ENCODE measurements at regions not wholly inside any gene's neighbourhood (a gene's known extent, or its start where the extent isn't known, plus 50 kb on each side); places are given as distances from the start of the nearest gene placed in this dataset.

DNA sequence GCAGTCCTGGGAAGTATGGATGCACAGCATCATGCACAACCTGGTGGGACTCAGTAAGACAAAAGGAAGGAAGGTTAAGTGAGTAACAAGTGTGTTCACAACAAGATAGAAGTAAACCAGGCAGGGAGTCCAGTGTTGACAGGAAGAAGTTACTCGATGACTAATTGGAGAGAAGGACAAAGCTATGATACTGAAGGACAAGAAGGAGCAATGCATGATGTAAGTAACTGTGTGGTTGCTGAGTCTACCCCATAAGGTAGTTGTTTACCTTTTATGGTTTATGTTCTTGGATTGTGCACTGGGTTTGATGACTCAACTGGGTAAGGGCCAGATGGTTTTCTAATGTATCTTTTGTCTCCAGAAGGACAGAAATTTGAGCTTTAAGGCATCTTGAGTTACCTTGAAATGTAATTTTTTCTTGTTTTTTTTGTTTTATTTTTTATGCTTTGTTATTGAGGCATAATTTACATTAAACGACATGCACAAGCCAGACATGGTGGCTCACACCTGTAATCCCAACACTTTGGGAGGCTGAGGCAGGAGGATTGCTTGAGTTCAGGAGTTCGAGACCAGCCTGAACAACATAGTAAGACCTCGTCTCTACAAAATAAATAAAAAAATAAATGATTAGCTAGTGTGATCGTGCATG, 89.2 kb upstream of the CAST start:
- WGBS (ENCODE audit: missing lambda C conversion rate): 33% methylated on average over 5 of the region's 5 CpGs
- H3K4me3 ChIP-seq: no peak overlapping the region
- ATAC-seq (peak; percentile 91 to 97), FAIRE-seq (peak; percentile 49), DNase-seq (ENCODE audit: low read depth in 1 of 2, low spot score in 1 of 2) (peak; percentile 55 to 81)
- H3K9me3 ChIP-seq: no peaks in the 10 kb centered on the region
- H3K27ac ChIP-seq: peak overlapping the region; percentile 82 to 86
- H3K4me2 ChIP-seq: peak overlapping the region; percentile 51
- POLR2A ChIA-PET: interaction anchor here (1.2 kb wide), 1 partner anchor 63 kb away, joined by 6 read pairs; no protein-coding TSS in a partner anchor
- peaks cover 25% of the 10 kb centered on the region for H3K4me1 ChIP-seq
- CTCF ChIA-PET: interaction anchor here (0.8 to 1.3 kb wide), 6 partner anchors 13 to 63 kb away, joined by 3 to 7 read pairs (median 4); no protein-coding TSS in a partner anchor
- TF ChIP-seq FOSL2 (IDR thresholded peaks at IDR 0.05) (peak; percentile 62), FOSL2 (CRISPR knock-in tag; IDR thresholded peaks at IDR 0.05) (peak; percentile 51), KDM1A (IDR thresholded peaks at IDR 0.05; ENCODE audit: low read depth) (no peak), ZSCAN20 (CRISPR knock-in tag; IDR thresholded peaks at IDR 0.05) (no peak), HOXB13 (CRISPR knock-in tag; IDR thresholded peaks at IDR 0.05; ENCODE audit: low read depth) (no peak), NR3C1 (IDR thresholded peaks at IDR 0.05) (no peak), JUN (IDR thresholded peaks at IDR 0.05) (peak; percentile 56 to 60; a peak in 3 of 5 replicates), EHMT2 (IDR thresholded peaks at IDR 0.05; ENCODE audit: low read depth) (no peak), BHLHE40 (IDR thresholded peaks at IDR 0.05; ENCODE audit: low read depth, low read length) (no peak), EP300 (IDR thresholded peaks at IDR 0.05) (peak in 1 of 2 experiments; percentile 30; a peak in 2 of 5 replicates), SREBF2 (IDR thresholded peaks at IDR 0.05) (no peak), EHF (CRISPR knock-in tag; IDR thresholded peaks at IDR 0.05) (no peak), ZC3H11A (IDR thresholded peaks at IDR 0.05) (no peak), RAD21 (conservative IDR thresholded peaks at IDR 0.05 in 1 of 2, IDR thresholded peaks at IDR 0.05 in 1 of 2) (peak in 1 of 2 experiments; percentile 39; a peak in 1 of 5 replicates), POLR2A (IDR thresholded peaks at IDR 0.05; ENCODE audit: low read length) (no peak), HOXB5 (CRISPR knock-in tag; IDR thresholded peaks at IDR 0.05) (no peak), JUNB (IDR thresholded peaks at IDR 0.05) (peak; percentile 84), HOXA7 (CRISPR knock-in tag; IDR thresholded peaks at IDR 0.05) (no peak), PBX3 (IDR thresholded peaks at IDR 0.05) (no peak), BCL3 (IDR thresholded peaks at IDR 0.05) (0 out of 3 replicates have a peak, but pooled peaks have one; percentile 40), NPAS2 (CRISPR knock-in tag; IDR thresholded peaks at IDR 0.05; ENCODE audit: borderline replicate concordance) (no peak), MAFK (IDR thresholded peaks at IDR 0.05; ENCODE audit: partially characterized antibody) (no peak), RCOR1 (IDR thresholded peaks at IDR 0.05; ENCODE audit: low read depth, low read length) (no peak), CEBPB (IDR thresholded peaks at IDR 0.05) (0 out of 4 replicates have a peak, but pooled peaks of 1 of the 2 experiments have one; percentile 29), CBX8 (IDR thresholded peaks at IDR 0.05) (no peak), ZNF302 (CRISPR knock-in tag; IDR thresholded peaks at IDR 0.05) (no peak), MAZ (IDR thresholded peaks at IDR 0.05; ENCODE audit: borderline replicate concordance, low read depth, low read length) (no peak), ZFP36 (IDR thresholded peaks at IDR 0.05; ENCODE audit: borderline replicate concordance, partially characterized antibody) (no peak), SMC3 (IDR thresholded peaks at IDR 0.05) (no peak), HDAC2 (IDR thresholded peaks at IDR 0.05) (no peak), PHF8 (IDR thresholded peaks at IDR 0.05; ENCODE audit: borderline replicate concordance, low read depth) (no peak), MYC (IDR thresholded peaks at IDR 0.05; ENCODE audit: borderline replicate concordance, low read length) (no peak), ESRRA (IDR thresholded peaks at IDR 0.05; ENCODE audit: borderline replicate concordance, low read length) (no peak), TP53 (CRISPR knock-in tag; IDR thresholded peaks at IDR 0.05) (no peak), POLR2AphosphoS2 (conservative IDR thresholded peaks at IDR 0.05; ENCODE audit: low read length) (no peak)
- TF ChIP-seq, protein P1, sequence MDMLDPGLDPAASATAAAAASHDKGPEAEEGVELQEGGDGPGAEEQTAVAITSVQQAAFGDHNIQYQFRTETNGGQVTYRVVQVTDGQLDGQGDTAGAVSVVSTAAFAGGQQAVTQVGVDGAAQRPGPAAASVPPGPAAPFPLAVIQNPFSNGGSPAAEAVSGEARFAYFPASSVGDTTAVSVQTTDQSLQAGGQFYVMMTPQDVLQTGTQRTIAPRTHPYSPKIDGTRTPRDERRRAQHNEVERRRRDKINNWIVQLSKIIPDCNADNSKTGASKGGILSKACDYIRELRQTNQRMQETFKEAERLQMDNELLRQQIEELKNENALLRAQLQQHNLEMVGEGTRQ (IDR thresholded peaks at IDR 0.05): no peak
- TF ChIP-seq, protein P2, sequence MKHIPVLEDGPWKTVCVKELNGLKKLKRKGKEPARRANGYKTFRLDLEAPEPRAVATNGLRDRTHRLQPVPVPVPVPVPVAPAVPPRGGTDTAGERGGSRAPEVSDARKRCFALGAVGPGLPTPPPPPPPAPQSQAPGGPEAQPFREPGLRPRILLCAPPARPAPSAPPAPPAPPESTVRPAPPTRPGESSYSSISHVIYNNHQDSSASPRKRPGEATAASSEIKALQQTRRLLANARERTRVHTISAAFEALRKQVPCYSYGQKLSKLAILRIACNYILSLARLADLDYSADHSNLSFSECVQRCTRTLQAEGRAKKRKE (CRISPR knock-in tag; IDR thresholded peaks at IDR 0.05; ENCODE audit: low read depth): no peak
- TF ChIP-seq, protein P3, sequence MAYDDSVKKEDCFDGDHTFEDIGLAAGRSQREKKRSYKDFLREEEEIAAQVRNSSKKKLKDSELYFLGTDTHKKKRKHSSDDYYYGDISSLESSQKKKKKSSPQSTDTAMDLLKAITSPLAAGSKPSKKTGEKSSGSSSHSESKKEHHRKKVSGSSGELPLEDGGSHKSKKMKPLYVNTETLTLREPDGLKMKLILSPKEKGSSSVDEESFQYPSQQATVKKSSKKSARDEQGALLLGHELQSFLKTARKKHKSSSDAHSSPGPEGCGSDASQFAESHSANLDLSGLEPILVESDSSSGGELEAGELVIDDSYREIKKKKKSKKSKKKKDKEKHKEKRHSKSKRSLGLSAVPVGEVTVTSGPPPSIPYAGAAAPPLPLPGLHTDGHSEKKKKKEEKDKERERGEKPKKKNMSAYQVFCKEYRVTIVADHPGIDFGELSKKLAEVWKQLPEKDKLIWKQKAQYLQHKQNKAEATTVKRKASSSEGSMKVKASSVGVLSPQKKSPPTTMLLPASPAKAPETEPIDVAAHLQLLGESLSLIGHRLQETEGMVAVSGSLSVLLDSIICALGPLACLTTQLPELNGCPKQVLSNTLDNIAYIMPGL (CRISPR knock-in tag; IDR thresholded peaks at IDR 0.05; ENCODE audit: borderline replicate concordance): no peak
- TF ChIP-seq, protein P4, sequence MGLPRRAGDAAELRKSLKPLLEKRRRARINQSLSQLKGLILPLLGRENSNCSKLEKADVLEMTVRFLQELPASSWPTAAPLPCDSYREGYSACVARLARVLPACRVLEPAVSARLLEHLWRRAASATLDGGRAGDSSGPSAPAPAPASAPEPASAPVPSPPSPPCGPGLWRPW (IDR thresholded peaks at IDR 0.05): no peak
